Hepatocyte (in vitro differentiated cells): ENCODE measurements at regions not wholly inside any gene's neighbourhood (a gene's known extent, or its start where the extent isn't known, plus 50 kb on each side); places are given as distances from the start of the nearest gene placed in this dataset.
"Not testable (repeated sequence)": the region's sequence is repeated elsewhere in the genome, so short reads cannot be mapped to it uniquely, and the experiment has no call there.

ENCODE experiments used
- EZH2 ChIP-seq: fragments of 200-600 bp; sonication (generic); IDR thresholded peaks from 2 replicates; pipeline ENCODE4 v1.6.1; 2016; ENCODE audit warnings: antibody characterized with exemption, mild to moderate bottlenecking, borderline replicate concordance
- TF ChIP-seq, protein P1 (sequence below): fragments of 200-600 bp; sonication (generic); IDR thresholded peaks from 2 replicates; pipeline ENCODE4 v1.5.1; 2016; ENCODE audit warnings: antibody characterized with exemption, mild to moderate bottlenecking; ENCODE audit not compliant: poor library complexity

DNA sequence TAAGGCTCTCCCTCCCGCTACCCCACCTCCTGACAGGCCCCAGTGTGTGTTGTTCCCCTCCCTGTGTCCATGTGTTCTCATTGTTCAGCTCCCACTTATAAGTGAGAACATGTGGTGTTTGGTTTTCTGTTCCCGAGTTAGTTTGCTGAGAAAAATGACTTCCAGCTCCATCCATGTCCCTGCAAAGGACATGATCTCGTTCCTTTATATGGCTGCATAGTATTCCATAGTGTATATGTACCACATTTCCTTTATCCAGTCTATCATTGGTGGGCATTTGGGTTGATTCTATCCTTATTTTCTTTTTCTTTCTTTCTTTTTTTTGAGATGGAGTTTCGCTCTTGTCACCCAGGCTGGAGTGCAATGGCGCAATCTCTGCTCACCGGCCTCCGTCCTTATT, 57.8 kb upstream of the RASSF3 start:
- TF ChIP-seq, protein P1, sequence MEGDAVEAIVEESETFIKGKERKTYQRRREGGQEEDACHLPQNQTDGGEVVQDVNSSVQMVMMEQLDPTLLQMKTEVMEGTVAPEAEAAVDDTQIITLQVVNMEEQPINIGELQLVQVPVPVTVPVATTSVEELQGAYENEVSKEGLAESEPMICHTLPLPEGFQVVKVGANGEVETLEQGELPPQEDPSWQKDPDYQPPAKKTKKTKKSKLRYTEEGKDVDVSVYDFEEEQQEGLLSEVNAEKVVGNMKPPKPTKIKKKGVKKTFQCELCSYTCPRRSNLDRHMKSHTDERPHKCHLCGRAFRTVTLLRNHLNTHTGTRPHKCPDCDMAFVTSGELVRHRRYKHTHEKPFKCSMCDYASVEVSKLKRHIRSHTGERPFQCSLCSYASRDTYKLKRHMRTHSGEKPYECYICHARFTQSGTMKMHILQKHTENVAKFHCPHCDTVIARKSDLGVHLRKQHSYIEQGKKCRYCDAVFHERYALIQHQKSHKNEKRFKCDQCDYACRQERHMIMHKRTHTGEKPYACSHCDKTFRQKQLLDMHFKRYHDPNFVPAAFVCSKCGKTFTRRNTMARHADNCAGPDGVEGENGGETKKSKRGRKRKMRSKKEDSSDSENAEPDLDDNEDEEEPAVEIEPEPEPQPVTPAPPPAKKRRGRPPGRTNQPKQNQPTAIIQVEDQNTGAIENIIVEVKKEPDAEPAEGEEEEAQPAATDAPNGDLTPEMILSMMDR = not testable (repeated sequence)
- not testable (repeated sequence) for TF ChIP-seq EZH2
